NT2/D1 (cell line): ENCODE measurements at regions not wholly inside any gene's neighbourhood (a gene's known extent, or its start where the extent isn't known, plus 50 kb on each side); places are given as distances from the start of the nearest gene placed in this dataset.
"Not testable (repeated sequence)": the region's sequence is repeated elsewhere in the genome, so short reads cannot be mapped to it uniquely, and the experiment has no call there.

Source experiments
- DNase-seq: peaks from one replicate; pipeline ENCODE4 v3.0.0-alpha.2; 2011; ENCODE audit warnings: low read depth, low spot score
- H3K27me3 ChIP-seq: 2 replicates; pipeline ENCODE4 v1.6.0; 2011; ENCODE audit warnings: mild to moderate bottlenecking; ENCODE audit not compliant: insufficient read length, insufficient read depth
- H3K36me3 ChIP-seq: 2 replicates; pipeline ENCODE4 v1.6.1; 2011; ENCODE audit warnings: mild to moderate bottlenecking, low read length, mixed read lengths; ENCODE audit not compliant: insufficient read depth, insufficient read length
- H3K4me1 ChIP-seq: 2 replicates; pipeline ENCODE4 v1.5.1; 2011; ENCODE audit not compliant: insufficient read depth, insufficient read length
- H3K4me3 ChIP-seq: 2 replicates; pipeline ENCODE4 v1.5.1; 2011; ENCODE audit warnings: low read depth; ENCODE audit not compliant: insufficient read length
- H3K9ac ChIP-seq: 2 replicates; pipeline ENCODE4 v1.6.0; 2011; ENCODE audit warnings: low read depth; ENCODE audit not compliant: insufficient read length
- H3K9me3 ChIP-seq: 2 replicates; pipeline ENCODE4 v1.5.1; 2011; ENCODE audit warnings: mild to moderate bottlenecking, low read length; ENCODE audit not compliant: insufficient read depth
- SUZ12 ChIP-seq: IDR thresholded peaks from 2 replicates; pipeline ENCODE4 v1.6.1; 2011; ENCODE audit not compliant: insufficient read length, insufficient read depth; ENCODE audit errors: extremely low read depth
- YY1 ChIP-seq: IDR thresholded peaks from 2 replicates; pipeline ENCODE4 v1.6.1; 2011; ENCODE audit not compliant: insufficient read length, insufficient read depth
- ZNF274 ChIP-seq: IDR thresholded peaks from 2 replicates; pipeline ENCODE4 v1.6.1; 2011; ENCODE audit warnings: mild to moderate bottlenecking, low read depth, low read length

- Histone ChIP-seq H3K4me1 (no peaks in the 10 kb centered on the region), H3K9ac (no peak overlapping the region), H3K27me3 (no peaks in the 10 kb centered on the region), H3K36me3 (no peaks in the 10 kb centered on the region), H3K4me3 (no peak overlapping the region), H3K9me3 (no peaks in the 10 kb centered on the region)
- no peak for DNase-seq
- no peak for TF ChIP-seq SUZ12
- TF ChIP-seq YY1: no peak
- no peak for TF ChIP-seq ZNF274
These were observed 315.3 kb downstream of the OMA1 start for GRCh38 chr1:58231204-58231603.

GRCh38 chr1:58227604-58228003 lies 318.9 kb downstream of the OMA1 start:
- TF ChIP-seq SUZ12 (no peak), ZNF274 (no peak), YY1 (no peak)
- no peak for DNase-seq

GRCh38 chr1:58223522-58223921 lies 323.0 kb downstream of the OMA1 start:
- Histone ChIP-seq H3K9ac (no peak overlapping the region), H3K4me1 (no peaks in the 10 kb centered on the region), H3K9me3 (no peaks in the 10 kb centered on the region), H3K36me3 (no peaks in the 10 kb centered on the region), H3K4me3 (no peak overlapping the region), H3K27me3 (no peaks in the 10 kb centered on the region)
- no peak for DNase-seq
- TF ChIP-seq SUZ12: no peak
- no peak for TF ChIP-seq YY1
- TF ChIP-seq ZNF274: no peak

More at GRCh38 chr1:58227604-58228003, 318.9 kb downstream of the OMA1 start:
- Histone ChIP-seq H3K36me3 (no peaks in the 10 kb centered on the region), H3K9ac (no peak overlapping the region), H3K4me1 (no peaks in the 10 kb centered on the region), H3K9me3 (no peaks in the 10 kb centered on the region), H3K4me3 (no peak overlapping the region), H3K27me3 (no peaks in the 10 kb centered on the region)

- Histone ChIP-seq H3K9me3 (no peaks in the 10 kb centered on the region), H3K27me3 (no peaks in the 10 kb centered on the region), H3K4me3 (no peak overlapping the region), H3K9ac (no peak overlapping the region), H3K4me1 (no peaks in the 10 kb centered on the region), H3K36me3 (no peaks in the 10 kb centered on the region)
- no peak for TF ChIP-seq ZNF274
- no peak for TF ChIP-seq YY1
- no peak for TF ChIP-seq SUZ12
- no peak for DNase-seq
These were observed 325.6 kb downstream of the OMA1 start for GRCh38 chr1:58220836-58221472.

GRCh38 chr1:58216169-58216568 lies 330.4 kb downstream of the OMA1 start:
- not testable (repeated sequence) for H3K9ac ChIP-seq, H3K4me1 ChIP-seq, H3K27me3 ChIP-seq, H3K4me3 ChIP-seq, H3K9me3 ChIP-seq, H3K36me3 ChIP-seq, DNase-seq

GRCh38 chr1:58214674-58215073 lies 331.9 kb downstream of the OMA1 start:
- no peaks in the 10 kb centered on the region for H3K27me3 ChIP-seq
- H3K4me1 ChIP-seq: no peaks in the 10 kb centered on the region
- H3K4me3 ChIP-seq: no peak overlapping the region
- no peaks in the 10 kb centered on the region for H3K36me3 ChIP-seq
- H3K9me3 ChIP-seq: no peaks in the 10 kb centered on the region
- TF ChIP-seq ZNF274 (no peak), YY1 (no peak)
- H3K9ac ChIP-seq: no peak overlapping the region
- DNase-seq: no peak

- DNase-seq: no peak
- Histone ChIP-seq H3K9me3 (no peaks in the 10 kb centered on the region), H3K9ac (no peak overlapping the region), H3K36me3 (no peaks in the 10 kb centered on the region), H3K4me3 (no peak overlapping the region), H3K27me3 (no peaks in the 10 kb centered on the region), H3K4me1 (no peaks in the 10 kb centered on the region)
- no peak for TF ChIP-seq YY1
- no peak for TF ChIP-seq SUZ12
- TF ChIP-seq ZNF274: no peak
These were observed 334.7 kb downstream of the OMA1 start for GRCh38 chr1:58211869-58212268.

- H3K27me3 ChIP-seq: no peaks in the 10 kb centered on the region
- no peak overlapping the region for H3K4me3 ChIP-seq
- no peaks in the 10 kb centered on the region for H3K36me3 ChIP-seq
- H3K4me1 ChIP-seq: no peaks in the 10 kb centered on the region
- H3K9ac ChIP-seq: no peak overlapping the region
- TF ChIP-seq SUZ12 (no peak), ZNF274 (no peak), YY1 (no peak)
- DNase-seq: no peak
- H3K9me3 ChIP-seq: no peaks in the 10 kb centered on the region
These were observed 337.0 kb downstream of the OMA1 start for GRCh38 chr1:58209575-58209974.
